DND-41 (cell line): ENCODE measurements at regions not wholly inside any gene's neighbourhood (a gene's known extent, or its start where the extent isn't known, plus 50 kb on each side); places are given as distances from the start of the nearest gene placed in this dataset.

ENCODE experiments used
- ATAC-seq: fragments of 200-7000 bp; cut with Tn5 transposase; 3 replicates; pipeline ENCODE4 v1.9.1; 2021; ENCODE audit warnings: low read depth; ENCODE audit not compliant: insufficient read depth
- DNase-seq: peaks from one replicate; pipeline ENCODE4 v3.0.0-alpha.2; 2020
- H2AFZ ChIP-seq: 2 replicates; pipeline ENCODE4 v1.6.0; 2012; ENCODE audit warnings: low read depth, low read length
- H3K27ac ChIP-seq: 2 replicates; pipeline ENCODE4 v1.5.1; 2012; ENCODE audit warnings: low read length, inconsistent platforms
- H3K27me3 ChIP-seq: fragments of 200-600 bp; sonication (generic); 2 replicates; pipeline ENCODE4 v1.6.0; 2012; ENCODE audit warnings: low read length, mild to moderate bottlenecking, inconsistent platforms; ENCODE audit not compliant: insufficient read depth, poor library complexity
- H3K36me3 ChIP-seq: 2 replicates; pipeline ENCODE4 v1.5.1; 2012; ENCODE audit warnings: low read length, inconsistent platforms; ENCODE audit not compliant: insufficient read depth
- H3K4me1 ChIP-seq: 2 replicates; pipeline ENCODE4 v1.5.1; 2012; ENCODE audit warnings: mild to moderate bottlenecking, low read length; ENCODE audit not compliant: insufficient read depth
- H3K4me2 ChIP-seq: 2 replicates; pipeline ENCODE4 v1.6.0; 2012; ENCODE audit warnings: mild to moderate bottlenecking, moderate library complexity, low read length, inconsistent platforms; ENCODE audit not compliant: insufficient read depth
- H3K4me3 ChIP-seq, 2 experiments: fragments of 200-600 bp in 1 of 2; shearing (Covaris generic) in 1 of 2; 2 replicates each; pipeline ENCODE4 v1.5.1; 2012 to 2016; ENCODE audit warnings: inconsistent platforms in 2 of 2, low read length in 2 of 2, mild to moderate bottlenecking in 2 of 2, low read depth in 1 of 2, moderate library complexity in 1 of 2
- H3K79me2 ChIP-seq: 2 replicates; pipeline ENCODE4 v1.6.0; 2012; ENCODE audit warnings: low read length, inconsistent platforms; ENCODE audit not compliant: insufficient read depth
- H3K9ac ChIP-seq: 2 replicates; pipeline ENCODE4 v1.6.0; 2012; ENCODE audit warnings: low read depth, mild to moderate bottlenecking, inconsistent platforms, low read length, moderate library complexity
- H3K9me3 ChIP-seq: 2 replicates; pipeline ENCODE4 v1.5.1; 2012; ENCODE audit warnings: low read length, moderate library complexity, mild to moderate bottlenecking, inconsistent platforms; ENCODE audit not compliant: insufficient read depth, severe bottlenecking
- H4K20me1 ChIP-seq: 2 replicates; pipeline ENCODE4 v1.6.0; 2012; ENCODE audit warnings: low read length; ENCODE audit not compliant: insufficient read depth
- CTCF ChIP-seq: IDR thresholded peaks from 2 replicates; pipeline ENCODE4 v1.5.1; 2012; ENCODE audit warnings: borderline replicate concordance, low read length, moderate library complexity, mild to moderate bottlenecking; ENCODE audit not compliant: poor library complexity, severe bottlenecking; ENCODE audit errors: extremely low read depth
- EZH2 ChIP-seq: IDR thresholded peaks from 3 replicates; pipeline ENCODE4 v1.6.1; 2012; ENCODE audit warnings: borderline replicate concordance, low read depth, mild to moderate bottlenecking, moderate library complexity, low read length, inconsistent platforms; ENCODE audit not compliant: severe bottlenecking

DNA sequence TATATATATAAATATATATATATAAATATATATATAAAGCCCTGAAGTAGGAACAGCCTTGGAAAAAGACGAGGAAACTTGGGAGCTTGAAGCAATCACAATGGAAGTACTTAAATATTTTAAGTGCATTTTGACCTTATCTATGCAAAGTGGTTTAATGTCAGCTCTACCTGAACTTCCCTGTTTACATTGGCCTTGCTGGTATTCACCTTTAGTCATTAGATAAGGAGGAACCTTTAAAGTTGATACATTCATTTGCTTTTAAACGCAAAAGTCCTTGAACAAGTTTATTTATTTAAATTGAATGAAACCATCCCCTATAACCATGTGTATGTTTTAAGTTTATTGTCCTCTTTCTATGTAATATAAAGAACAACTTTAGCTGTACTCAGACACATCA is 166.7 kb upstream of the ANKRD50 start:
- ATAC-seq = no peak
- Histone ChIP-seq H4K20me1 (no peaks in the 10 kb centered on the region), H3K79me2 (no peaks in the 10 kb centered on the region)

DNA sequence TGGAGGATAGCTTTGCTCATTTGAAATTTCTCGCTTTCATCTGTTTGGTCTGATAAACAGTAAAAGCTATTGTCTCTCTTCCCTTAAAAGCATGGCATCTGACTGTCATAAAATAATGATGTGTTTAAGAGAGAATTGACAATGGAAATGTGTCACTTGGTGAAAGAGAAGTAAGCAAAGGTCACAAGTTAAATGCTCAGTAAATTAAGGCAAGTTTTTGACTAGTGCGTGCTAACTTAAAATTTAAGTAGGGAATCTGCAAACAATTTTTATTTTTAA is 161.6 kb upstream of the ANKRD50 start:
- no peak for DNase-seq
- H3K4me1 ChIP-seq = no peaks in the 10 kb centered on the region
- H3K9ac ChIP-seq = no peak overlapping the region
- no peak overlapping the region for H3K4me2 ChIP-seq
- H3K27me3 ChIP-seq = no peaks in the 10 kb centered on the region
- no peaks in the 10 kb centered on the region for H4K20me1 ChIP-seq
- TF ChIP-seq EZH2 (no peak), CTCF (no peak)
- ATAC-seq = no peak
- no peak overlapping the region for H2AFZ ChIP-seq
- H3K36me3 ChIP-seq = no peaks in the 10 kb centered on the region
- H3K27ac ChIP-seq = no peak overlapping the region
- no peak overlapping the region for H3K4me3 ChIP-seq
- H3K9me3 ChIP-seq = no peaks in the 10 kb centered on the region
- H3K79me2 ChIP-seq = no peaks in the 10 kb centered on the region

More for the DNA sequence above, 166.7 kb upstream of the ANKRD50 start:
- Histone ChIP-seq H3K4me1 (no peaks in the 10 kb centered on the region), H3K27me3 (no peaks in the 10 kb centered on the region), H3K27ac (no peak overlapping the region), H3K4me2 (no peak overlapping the region), H3K9me3 (no peaks in the 10 kb centered on the region), H3K36me3 (no peaks in the 10 kb centered on the region), H3K9ac (no peak overlapping the region), H3K4me3 (no peak overlapping the region), H2AFZ (no peak overlapping the region)
- TF ChIP-seq EZH2 (no peak), CTCF (no peak)
- no peak for DNase-seq

DNA sequence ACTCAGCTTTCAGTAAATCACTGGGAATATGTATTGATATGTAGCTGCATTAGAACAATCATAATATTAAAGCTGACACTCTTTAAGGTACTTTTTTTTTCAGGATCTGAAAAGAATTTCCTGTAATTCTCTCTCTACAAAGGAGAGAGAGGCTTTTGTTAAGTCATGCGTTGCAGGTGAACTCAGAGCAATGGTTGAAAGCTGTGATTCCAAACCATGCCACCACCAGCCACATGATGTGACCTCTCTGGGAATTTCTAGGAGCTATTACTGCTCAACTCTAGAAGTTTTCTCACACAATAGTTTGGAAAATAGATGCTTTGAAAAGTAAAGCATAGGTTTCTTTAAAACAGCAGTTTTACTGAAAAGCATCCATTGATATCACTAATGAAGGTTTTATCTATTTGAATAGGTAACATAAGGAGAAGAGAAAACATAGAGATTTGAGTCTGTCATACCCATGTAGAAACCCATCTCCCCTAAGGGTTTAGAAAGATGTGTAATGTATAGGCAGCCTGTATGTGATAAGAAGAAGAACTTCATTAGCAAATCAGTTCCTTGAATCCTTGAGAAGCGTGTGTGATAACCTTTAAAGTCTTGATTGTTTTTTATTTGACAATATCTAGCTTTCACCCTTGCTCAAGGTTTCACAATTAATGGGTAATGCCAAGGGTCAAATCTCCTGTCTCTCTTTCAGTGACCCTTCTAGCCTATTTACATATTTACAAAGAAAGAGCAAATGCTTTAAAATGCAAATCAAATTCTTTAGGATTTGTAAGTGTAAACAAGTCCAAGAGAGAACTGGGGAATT is 161.0 kb upstream of the ANKRD50 start:
- no peak overlapping the region for H3K4me2 ChIP-seq
- no peaks in the 10 kb centered on the region for H3K36me3 ChIP-seq
- no peak overlapping the region for H3K4me3 ChIP-seq
- no peaks in the 10 kb centered on the region for H3K9me3 ChIP-seq
- H3K79me2 ChIP-seq = no peaks in the 10 kb centered on the region
- ATAC-seq (no peak), DNase-seq (no peak)
- no peak overlapping the region for H3K9ac ChIP-seq
- no peak overlapping the region for H3K27ac ChIP-seq
- H2AFZ ChIP-seq = no peak overlapping the region
- TF ChIP-seq EZH2 = no peak
- TF ChIP-seq CTCF = no peak
- no peaks in the 10 kb centered on the region for H4K20me1 ChIP-seq
- no peaks in the 10 kb centered on the region for H3K27me3 ChIP-seq
- H3K4me1 ChIP-seq = no peaks in the 10 kb centered on the region

GRCh38 chr4:124872659-124873058 is 160.1 kb upstream of the ANKRD50 start:
- ATAC-seq (no peak), DNase-seq (no peak)
- no peak overlapping the region for H3K4me2 ChIP-seq
- H3K79me2 ChIP-seq = no peaks in the 10 kb centered on the region
- H3K27me3 ChIP-seq = no peaks in the 10 kb centered on the region
- no peak overlapping the region for H3K27ac ChIP-seq
- TF ChIP-seq CTCF (no peak), EZH2 (no peak)
- no peaks in the 10 kb centered on the region for H4K20me1 ChIP-seq
- no peak overlapping the region for H3K4me3 ChIP-seq
- no peak overlapping the region for H2AFZ ChIP-seq
- H3K4me1 ChIP-seq = no peaks in the 10 kb centered on the region
- H3K36me3 ChIP-seq = no peaks in the 10 kb centered on the region
- H3K9me3 ChIP-seq = no peaks in the 10 kb centered on the region
- H3K9ac ChIP-seq = no peak overlapping the region
